HG03378 (cell line): ENCODE measurements at regions not wholly inside any gene's neighbourhood (a gene's known extent, or its start where the extent isn't known, plus 50 kb on each side); places are given as distances from the start of the nearest gene placed in this dataset.

ENCODE experiments used
- ATAC-seq: cut with Tn5 transposase; IDR thresholded peaks from one replicate; pipeline ENCODE4 v1.9.1; 2021; ENCODE audit warnings: mild to moderate bottlenecking, moderate library complexity; ENCODE audit not compliant: unreplicated experiment

DNA sequence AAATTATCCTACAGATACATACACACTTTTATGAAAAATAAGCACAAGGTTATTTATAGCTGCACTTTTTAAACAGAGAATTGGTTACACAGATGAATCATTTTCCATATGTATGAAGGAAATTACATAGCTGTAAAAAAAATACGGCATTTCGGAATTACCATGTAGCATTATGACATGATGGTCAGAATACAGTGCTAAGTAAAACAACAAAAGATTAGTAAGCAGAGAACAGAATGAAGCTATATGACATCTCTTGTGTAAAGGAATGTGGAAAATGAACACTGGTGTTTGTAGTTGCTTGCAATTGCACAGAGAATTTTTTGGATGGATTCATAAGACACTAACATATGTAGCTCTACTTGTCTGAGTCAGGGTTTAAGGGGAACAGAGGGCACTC, 1222.0 kb upstream of the PRKX start:
- ATAC-seq, result peak; percentile 26

DNA sequence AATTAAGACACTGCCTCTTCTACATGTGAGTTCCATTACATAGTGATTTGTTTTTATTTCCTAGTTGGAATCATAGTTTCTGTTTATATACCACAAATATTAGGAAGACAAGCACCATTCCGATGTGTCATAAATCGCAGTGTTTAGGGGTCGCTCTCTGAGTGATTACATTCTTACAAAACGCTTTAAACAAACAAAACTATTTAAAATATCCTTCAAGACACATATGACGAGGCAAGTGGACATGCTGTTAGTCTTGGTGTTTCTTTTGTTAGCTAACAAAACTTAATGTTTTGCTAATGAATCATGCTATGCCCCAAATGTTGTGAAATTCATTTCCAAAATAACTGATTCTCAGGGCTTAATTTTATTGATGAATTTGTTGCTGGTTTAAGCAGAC, 1219.3 kb upstream of the PRKX start:
- no peak for ATAC-seq

DNA sequence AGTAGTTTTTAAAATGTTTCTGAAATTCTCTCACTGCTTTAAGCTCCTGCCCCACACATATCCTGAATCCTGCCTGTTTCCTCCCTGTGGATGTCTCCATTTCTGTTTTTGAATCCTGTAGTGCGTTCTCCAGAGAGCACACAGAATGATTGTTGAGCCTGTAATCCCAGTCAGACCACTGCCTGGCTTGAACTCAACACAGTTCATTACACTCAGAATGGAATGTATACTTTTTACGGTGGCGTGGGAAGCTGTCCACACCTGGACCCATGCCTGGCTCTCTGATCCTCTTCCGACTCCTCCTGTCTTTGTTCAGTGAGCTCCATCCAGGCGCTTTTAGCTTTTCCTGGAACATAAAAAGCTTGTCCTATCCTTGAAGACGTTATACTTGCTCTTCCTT, 1217.0 kb upstream of the PRKX start:
- ATAC-seq, result no peak

GRCh38 chrX:4925911-4926310, 1212.5 kb upstream of the PRKX start:
- ATAC-seq, result no peak

GRCh38 chrX:4909348-4909747, 1195.9 kb upstream of the PRKX start:
- no peak for ATAC-seq

DNA sequence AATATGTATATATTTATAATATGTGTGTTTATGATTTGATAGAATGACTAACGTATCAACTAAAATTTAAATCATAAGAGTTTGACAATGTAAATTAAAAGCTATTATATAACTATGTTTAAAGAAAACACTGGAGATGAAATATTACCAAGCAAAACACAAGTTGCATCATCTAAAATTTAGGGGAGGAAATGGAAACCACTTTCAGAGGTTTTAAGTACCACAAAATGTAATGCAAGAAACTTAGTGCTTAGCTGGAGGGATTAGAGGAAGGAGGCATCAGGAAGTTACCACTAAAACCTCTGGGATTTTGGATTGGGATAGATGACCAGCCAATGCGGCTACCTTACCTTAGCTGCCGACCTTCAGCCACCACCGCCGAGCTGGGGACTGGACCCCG, 1192.1 kb upstream of the PRKX start:
- ATAC-seq, result no peak

GRCh38 chrX:4881277-4881676, 1167.8 kb upstream of the PRKX start:
- ATAC-seq, result no peak

GRCh38 chrX:4878640-4879039, 1165.2 kb upstream of the PRKX start:
- no peak for ATAC-seq

DNA sequence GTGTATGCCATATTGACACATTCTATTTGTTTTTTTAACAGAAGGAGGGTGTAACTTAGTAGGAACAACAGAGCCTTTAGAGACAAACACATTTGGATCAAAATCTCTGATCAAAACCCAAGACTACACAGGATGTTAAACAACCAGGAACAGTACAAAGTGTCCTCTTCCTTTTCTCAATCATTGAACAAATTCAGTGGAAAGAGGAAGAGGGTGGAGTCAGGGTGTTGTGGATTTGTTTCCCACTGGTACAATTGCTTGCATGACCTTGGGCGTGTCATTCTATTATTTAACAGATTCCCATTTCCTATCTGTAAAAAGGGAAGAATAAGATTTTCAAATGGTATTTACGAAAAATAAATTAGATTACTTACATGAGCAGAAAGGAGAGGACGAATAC, 1162.8 kb upstream of the PRKX start:
- no peak for ATAC-seq

GRCh38 chrX:4851534-4851933, 1138.1 kb upstream of the PRKX start:
- ATAC-seq, result no peak

DNA sequence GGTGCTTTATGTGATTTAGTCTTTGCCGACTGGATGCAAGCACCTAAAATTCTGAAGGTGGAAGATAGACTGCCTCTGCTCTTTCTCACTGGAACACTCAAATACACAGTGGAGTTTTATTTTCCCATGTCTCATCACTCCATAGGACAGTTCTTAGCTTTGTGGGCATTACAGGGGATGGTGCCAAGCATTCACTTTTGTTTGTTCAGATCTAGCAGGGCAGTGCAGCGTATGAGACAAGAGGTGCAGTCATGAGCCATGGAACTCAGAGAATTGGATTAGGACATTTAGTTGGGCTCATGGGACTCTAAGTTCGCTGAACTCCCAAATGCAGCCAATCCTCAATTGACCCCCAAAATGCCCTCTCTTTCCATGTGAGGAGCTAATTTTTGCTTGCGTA, 1136.9 kb upstream of the PRKX start:
- ATAC-seq, result no peak

- no peak for ATAC-seq
Measured at GRCh38 chrX:4844376-4844775, 1130.9 kb upstream of the PRKX start.

GRCh38 chrX:4841216-4841745, 1127.8 kb upstream of the PRKX start:
- no peak for ATAC-seq

DNA sequence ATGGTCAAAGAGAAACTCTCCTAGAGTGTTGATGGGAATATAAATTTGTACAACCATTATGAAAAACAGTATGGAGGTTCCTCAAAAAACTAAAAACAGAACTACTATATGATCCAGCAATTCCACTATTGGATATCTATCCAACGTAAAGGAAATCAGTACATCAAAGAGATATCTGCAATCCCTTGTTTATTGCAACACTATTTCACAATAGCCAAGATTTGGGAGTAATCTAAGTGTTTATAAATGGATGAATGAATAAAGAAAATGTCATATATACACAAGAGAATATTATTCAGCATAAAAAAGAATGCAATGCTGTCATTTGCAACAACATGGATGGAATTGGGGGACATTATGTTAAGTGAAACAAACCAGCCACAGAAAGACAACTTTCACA, 1118.1 kb upstream of the PRKX start:
- no peak for ATAC-seq

DNA sequence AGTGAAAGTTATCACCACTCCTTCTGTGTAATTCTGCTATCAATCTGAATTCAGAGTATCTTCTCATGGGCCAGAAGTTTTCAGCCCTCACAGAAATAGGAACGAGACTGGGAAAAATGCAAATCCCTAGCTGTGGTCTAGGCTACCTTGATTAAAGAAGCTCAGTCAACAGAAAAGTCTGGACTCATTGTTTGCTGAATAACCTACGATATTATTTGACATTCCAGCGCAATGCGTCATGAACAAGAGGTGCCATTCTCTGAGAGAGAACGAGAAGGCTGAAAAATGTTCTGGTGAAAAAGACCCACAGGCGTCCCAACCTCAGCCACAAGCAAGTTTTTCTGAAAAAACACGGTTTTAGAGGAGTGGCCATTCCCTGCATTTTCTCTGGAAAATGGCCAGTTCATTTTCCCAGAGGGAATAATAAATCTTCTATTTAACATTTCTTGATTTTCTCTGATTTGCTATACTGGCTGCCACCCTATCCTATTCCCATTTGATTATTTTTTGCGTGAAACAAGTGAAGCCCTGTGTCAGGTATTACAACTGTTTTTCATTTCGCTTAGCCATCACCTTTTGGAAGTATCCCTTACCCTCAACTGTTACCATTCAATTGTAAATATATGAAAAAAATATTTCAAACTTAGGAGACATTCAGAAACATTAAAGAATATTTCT, 1117.6 kb upstream of the PRKX start:
- ATAC-seq, result no peak

GRCh38 chrX:4825550-4825949, 1112.1 kb upstream of the PRKX start:
- ATAC-seq, result no peak

DNA sequence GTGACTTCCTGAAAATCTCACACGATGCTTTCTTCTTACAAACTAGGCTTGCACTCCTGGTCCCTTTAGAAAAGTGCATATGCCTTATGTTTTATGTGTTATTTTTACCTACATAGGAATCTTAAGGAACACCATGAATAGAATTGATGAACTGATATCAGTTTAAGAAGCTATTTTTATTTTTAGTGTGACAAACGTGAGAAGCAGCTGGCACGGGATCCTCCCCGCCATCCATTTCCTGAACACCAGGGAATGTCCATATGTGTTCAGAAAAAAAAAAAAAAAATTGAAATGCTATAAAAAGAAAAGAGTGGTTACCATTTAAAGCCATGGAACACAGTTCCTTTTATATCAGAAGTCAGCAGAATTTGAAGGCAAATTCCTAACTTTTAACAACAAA, 1096.1 kb upstream of the PRKX start:
- no peak for ATAC-seq

- ATAC-seq, result no peak
Measured at GRCh38 chrX:4805502-4805901, 1092.1 kb upstream of the PRKX start.

DNA sequence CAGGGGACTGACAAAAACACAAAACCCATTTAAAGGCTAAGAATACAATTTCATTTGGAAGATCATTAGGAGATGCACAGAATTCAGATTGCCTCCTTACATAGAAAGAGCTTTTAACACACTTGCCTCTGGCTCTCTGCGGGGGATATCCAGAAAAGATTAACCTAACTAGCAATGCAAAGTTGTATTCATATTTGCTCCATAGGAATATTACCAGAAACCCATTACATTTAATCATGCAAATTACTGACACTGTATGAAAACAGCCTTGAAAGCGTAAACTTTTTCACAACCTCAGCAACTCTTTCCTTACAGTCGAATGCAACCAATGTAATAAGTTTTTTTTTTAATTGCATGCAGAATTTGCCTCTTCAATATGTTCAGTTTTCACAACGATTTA, 1087.3 kb upstream of the PRKX start:
- ATAC-seq, result no peak

GRCh38 chrX:4787971-4788370, 1074.5 kb upstream of the PRKX start:
- ATAC-seq, result no peak

- no peak for ATAC-seq
Measured at GRCh38 chrX:4764888-4765287, 1051.4 kb upstream of the PRKX start.

GRCh38 chrX:4762196-4762595, 1048.7 kb upstream of the PRKX start:
- no peak for ATAC-seq
